ENCODE measurements at regions not wholly inside any gene's neighbourhood (a gene's known extent, or its start where the extent isn't known, plus 50 kb on each side); places are given as distances from the start of the nearest gene placed in this dataset.

- DNase-seq (ENCODE audit: low spot score in 2 of 2): no peak
- WGBS: 86% methylated on average over 1 of the region's 1 CpG
- H3K36me3 ChIP-seq: no peaks in the 10 kb centered on the region
- H3K27ac ChIP-seq: no peak overlapping the region
- H3K9me3 ChIP-seq: no peaks in the 10 kb centered on the region
- H3K4me3 ChIP-seq: no peak overlapping the region
- no peaks in the 10 kb centered on the region for H3K4me1 ChIP-seq
- no peak for TF ChIP-seq CTCF (IDR thresholded peaks at IDR 0.05)
- TF ChIP-seq POLR2A (IDR thresholded peaks at IDR 0.05): no peak
- no peak for TF ChIP-seq EP300 (IDR thresholded peaks at IDR 0.05)
- TF ChIP-seq POLR2AphosphoS5 (IDR thresholded peaks at IDR 0.05): no peak
- no peaks in the 10 kb centered on the region for H3K27me3 ChIP-seq
Measured at GRCh38 chr3:19070325-19070724, 78.0 kb upstream of the KCNH8 start.

GRCh38 chr3:19065027-19065426 is 83.3 kb upstream of the KCNH8 start:
- Histone ChIP-seq H3K36me3 (no peaks in the 10 kb centered on the region), H3K27ac (no peak overlapping the region), H3K9me3 (no peaks in the 10 kb centered on the region), H3K4me3 (no peak overlapping the region), H3K4me1 (no peaks in the 10 kb centered on the region), H3K27me3 (no peaks in the 10 kb centered on the region)
- WGBS: 17% methylated on average over 1 of the region's 1 CpG
- no peak for DNase-seq (ENCODE audit: low spot score in 2 of 2)
- no peak for TF ChIP-seq EP300 (IDR thresholded peaks at IDR 0.05)
- TF ChIP-seq POLR2A (IDR thresholded peaks at IDR 0.05): no peak
- peak in 1 of 2 donors; percentile 10 for TF ChIP-seq CTCF (IDR thresholded peaks at IDR 0.05)

GRCh38 chr3:19063936-19064335 is 84.4 kb upstream of the KCNH8 start:
- H3K4me3 ChIP-seq: no peak overlapping the region
- H3K4me1 ChIP-seq: no peaks in the 10 kb centered on the region
- H3K36me3 ChIP-seq: no peaks in the 10 kb centered on the region
- TF ChIP-seq EP300 (IDR thresholded peaks at IDR 0.05) (no peak), POLR2A (IDR thresholded peaks at IDR 0.05) (no peak), CTCF (IDR thresholded peaks at IDR 0.05) (no peak), POLR2AphosphoS5 (IDR thresholded peaks at IDR 0.05) (no peak)
- no peak for DNase-seq (ENCODE audit: low spot score in 2 of 2)
- no peak overlapping the region for H3K27ac ChIP-seq
- H3K27me3 ChIP-seq: no peaks in the 10 kb centered on the region
- WGBS: 67% methylated on average over 5 of the region's 5 CpGs
- no peaks in the 10 kb centered on the region for H3K9me3 ChIP-seq

- Histone ChIP-seq H3K27ac (no peak overlapping the region), H3K27me3 (no peaks in the 10 kb centered on the region), H3K36me3 (no peaks in the 10 kb centered on the region), H3K4me3 (no peak overlapping the region), H3K4me1 (no peaks in the 10 kb centered on the region), H3K9me3 (no peaks in the 10 kb centered on the region)
- DNase-seq (ENCODE audit: low spot score in 2 of 2): no peak
- 80% methylated on average over 1 of the region's 1 CpG for WGBS
- TF ChIP-seq POLR2AphosphoS5 (IDR thresholded peaks at IDR 0.05): no peak
- TF ChIP-seq CTCF (IDR thresholded peaks at IDR 0.05): no peak
- TF ChIP-seq EP300 (IDR thresholded peaks at IDR 0.05): no peak
- no peak for TF ChIP-seq POLR2A (IDR thresholded peaks at IDR 0.05)
Measured at GRCh38 chr3:19060404-19060803, 87.9 kb upstream of the KCNH8 start.

- TF ChIP-seq POLR2AphosphoS5 (IDR thresholded peaks at IDR 0.05): no peak
- no peak for TF ChIP-seq POLR2A (IDR thresholded peaks at IDR 0.05)
- no peak for TF ChIP-seq CTCF (IDR thresholded peaks at IDR 0.05)
- TF ChIP-seq EP300 (IDR thresholded peaks at IDR 0.05): no peak
- no peak overlapping the region for H3K4me3 ChIP-seq
- no peaks in the 10 kb centered on the region for H3K4me1 ChIP-seq
- 93% methylated on average over 1 of the region's 1 CpG for WGBS
- no peaks in the 10 kb centered on the region for H3K27me3 ChIP-seq
- H3K36me3 ChIP-seq: no peaks in the 10 kb centered on the region
- DNase-seq (ENCODE audit: low spot score in 2 of 2): no peak
- no peak overlapping the region for H3K27ac ChIP-seq
- H3K9me3 ChIP-seq: no peaks in the 10 kb centered on the region
Measured at GRCh38 chr3:19052874-19053273, 95.4 kb upstream of the KCNH8 start.

Data from suprapubic skin (tissue), 4 donors.